BJ (cell line): ENCODE measurements at regions not wholly inside any gene's neighbourhood (a gene's known extent, or its start where the extent isn't known, plus 50 kb on each side); places are given as distances from the start of the nearest gene placed in this dataset.

Experiments
- CTCF ChIA-PET: fragments of 350-600 bp; formaldehyde crosslinking; extraction: SDS; loops from one replicate; lab custom pipeline; 2021; ENCODE audit warnings: antibody characterized with exemption, inconsistent platforms; lab: Yijun Ruan, JAX
- POLR2A ChIA-PET: fragments of 300-600 bp; sonication (Branson Sonifier 250); formaldehyde crosslinking; extraction: SDS; loops from one replicate; lab custom pipeline; 2021; ENCODE audit warnings: antibody characterized with exemption; lab: Charles Lee
- DNase-seq: peaks from one replicate; pipeline ENCODE4 v3.0.0-alpha.2; 2011; ENCODE audit warnings: low read depth
- H3K27me3 ChIP-seq: 2 replicates; pipeline ENCODE4 v1.6.0; 2011; ENCODE audit warnings: low read length; ENCODE audit not compliant: control insufficient read depth, insufficient read depth
- H3K36me3 ChIP-seq: 2 replicates; pipeline ENCODE4 v1.5.1; 2011; ENCODE audit warnings: low read length; ENCODE audit not compliant: control insufficient read depth, insufficient read depth
- H3K4me3 ChIP-seq: 2 replicates; pipeline ENCODE4 v1.5.1; 2011; ENCODE audit warnings: low read depth, mild to moderate bottlenecking, control low read depth, low read length
- TF ChIP-seq, protein P1 (sequence below): IDR thresholded peaks from 2 replicates; pipeline ENCODE4 v1.5.1; 2011; ENCODE audit warnings: low read depth, mild to moderate bottlenecking, control low read depth, inconsistent platforms, low read length, moderate library complexity; ENCODE audit not compliant: insufficient read depth

DNA sequence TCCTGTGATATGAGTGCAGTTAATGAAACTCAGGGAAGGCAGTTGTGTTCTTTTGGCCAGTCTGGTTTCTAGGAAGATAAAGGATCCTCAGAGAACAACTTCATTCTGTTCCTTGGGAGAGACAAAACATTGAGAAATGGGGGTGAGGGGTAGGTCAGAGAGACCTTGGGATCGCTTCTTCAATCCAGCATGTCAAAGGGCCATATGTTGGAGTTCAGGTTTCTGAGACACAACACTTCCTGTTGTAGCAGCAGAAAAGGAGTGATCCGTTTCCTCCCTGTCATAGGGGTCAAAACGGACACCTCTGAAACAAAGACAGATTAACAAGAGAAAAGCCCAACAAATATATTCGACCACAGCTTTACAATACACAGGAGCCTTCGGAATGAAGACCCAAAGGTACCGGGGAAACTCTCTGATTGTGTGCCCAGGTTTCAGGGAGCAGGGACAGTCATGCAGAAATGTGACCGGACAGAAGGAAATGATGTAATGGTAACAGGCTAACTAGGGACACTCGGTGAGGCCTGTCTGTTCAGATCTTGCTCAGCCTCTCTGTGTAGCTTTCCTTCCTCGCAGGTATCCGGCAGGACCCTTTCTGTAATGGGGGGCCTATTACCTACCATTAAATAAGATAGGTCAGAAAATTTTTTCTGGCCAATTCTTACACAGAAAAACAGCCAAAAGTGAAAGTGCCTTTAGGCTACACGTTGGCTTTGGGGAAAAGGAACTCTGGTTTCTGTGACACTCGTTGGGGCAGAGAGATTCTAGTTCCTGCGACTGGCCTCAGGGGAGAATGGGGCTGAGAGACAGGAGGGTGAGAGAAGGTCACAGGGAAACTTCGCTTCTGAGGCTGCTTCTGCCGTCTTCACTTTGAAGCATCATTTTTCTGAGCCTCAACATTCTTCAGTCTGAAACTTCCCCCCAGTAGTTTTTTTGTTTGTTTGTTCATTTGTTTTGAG, 103.3 kb upstream of the TLR3 start:
- TF ChIP-seq, protein P1, sequence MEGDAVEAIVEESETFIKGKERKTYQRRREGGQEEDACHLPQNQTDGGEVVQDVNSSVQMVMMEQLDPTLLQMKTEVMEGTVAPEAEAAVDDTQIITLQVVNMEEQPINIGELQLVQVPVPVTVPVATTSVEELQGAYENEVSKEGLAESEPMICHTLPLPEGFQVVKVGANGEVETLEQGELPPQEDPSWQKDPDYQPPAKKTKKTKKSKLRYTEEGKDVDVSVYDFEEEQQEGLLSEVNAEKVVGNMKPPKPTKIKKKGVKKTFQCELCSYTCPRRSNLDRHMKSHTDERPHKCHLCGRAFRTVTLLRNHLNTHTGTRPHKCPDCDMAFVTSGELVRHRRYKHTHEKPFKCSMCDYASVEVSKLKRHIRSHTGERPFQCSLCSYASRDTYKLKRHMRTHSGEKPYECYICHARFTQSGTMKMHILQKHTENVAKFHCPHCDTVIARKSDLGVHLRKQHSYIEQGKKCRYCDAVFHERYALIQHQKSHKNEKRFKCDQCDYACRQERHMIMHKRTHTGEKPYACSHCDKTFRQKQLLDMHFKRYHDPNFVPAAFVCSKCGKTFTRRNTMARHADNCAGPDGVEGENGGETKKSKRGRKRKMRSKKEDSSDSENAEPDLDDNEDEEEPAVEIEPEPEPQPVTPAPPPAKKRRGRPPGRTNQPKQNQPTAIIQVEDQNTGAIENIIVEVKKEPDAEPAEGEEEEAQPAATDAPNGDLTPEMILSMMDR = no peak
- Histone ChIP-seq H3K4me3 (no peak overlapping the region), H3K36me3 (no peaks in the 10 kb centered on the region), H3K27me3 (no peaks in the 10 kb centered on the region)
- DNase-seq = no peak
- CTCF ChIA-PET = no interaction called here
- POLR2A ChIA-PET = no interaction called here

DNA sequence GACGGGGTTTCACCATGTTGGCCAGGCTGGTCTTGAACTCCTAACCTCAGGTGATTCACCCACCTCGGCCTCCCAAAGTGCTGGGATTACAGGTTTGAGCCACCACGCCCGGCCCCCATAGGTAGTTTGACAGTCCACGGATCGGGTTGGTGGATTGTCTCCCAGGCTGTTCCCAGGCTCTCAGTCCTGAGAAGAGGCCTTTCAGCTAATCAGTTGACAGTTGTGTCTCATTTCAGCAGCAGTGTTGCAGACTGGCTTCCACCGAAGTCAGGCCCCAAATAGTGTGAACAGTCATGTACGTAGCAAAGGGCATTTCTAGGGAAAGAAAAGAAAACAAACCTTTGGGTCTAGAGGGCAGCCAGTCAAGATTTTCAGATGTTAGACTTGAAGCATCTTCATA, 102.4 kb upstream of the TLR3 start:
- ChIA-PET POLR2A (no interaction called here), CTCF (interaction anchor here (0.6 kb wide), 1 partner anchor 187 kb away, joined by 5 read pairs; no protein-coding TSS in a partner anchor)
- H3K36me3 ChIP-seq = no peaks in the 10 kb centered on the region
- no peak for DNase-seq
- TF ChIP-seq, protein P1 = no peak
- no peak overlapping the region for H3K4me3 ChIP-seq
- H3K27me3 ChIP-seq = no peaks in the 10 kb centered on the region

DNA sequence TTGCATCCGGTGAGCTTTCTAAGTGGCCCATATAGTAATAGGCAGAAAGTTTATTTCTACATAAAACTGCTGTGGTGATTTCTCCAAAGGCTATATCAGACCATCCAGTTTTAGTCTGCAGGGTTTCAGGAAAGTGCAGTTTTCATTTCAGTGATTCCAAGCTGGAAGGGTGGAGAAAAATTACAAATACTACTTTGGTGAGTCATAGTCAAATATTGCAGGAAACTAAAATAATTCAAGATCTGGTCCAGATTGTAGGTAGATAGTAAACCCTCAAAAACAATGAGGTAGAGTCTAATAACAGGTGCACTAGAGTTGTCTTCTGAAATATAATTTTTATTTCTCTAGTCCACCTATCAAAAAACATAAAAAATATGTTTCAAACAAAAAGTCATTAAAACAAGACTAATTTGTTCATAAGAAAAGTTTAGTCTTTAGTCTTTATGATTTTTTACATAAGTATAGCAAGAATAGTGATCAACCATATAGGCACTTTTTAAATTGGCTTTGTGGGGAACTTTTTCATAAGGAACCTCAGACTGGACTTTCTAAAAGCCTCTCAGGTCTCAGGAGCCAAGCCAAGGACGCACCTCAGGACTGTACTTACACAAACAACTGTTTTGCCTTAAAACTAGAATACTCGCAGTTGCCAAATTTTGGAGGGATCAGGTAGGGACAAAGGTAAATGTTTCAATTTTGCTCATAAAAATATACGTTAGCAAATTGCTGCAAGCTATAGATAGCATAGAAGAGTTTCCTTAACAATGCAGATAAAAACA, 101.8 kb upstream of the TLR3 start:
- POLR2A ChIA-PET = no interaction called here
- Histone ChIP-seq H3K27me3 (no peaks in the 10 kb centered on the region), H3K36me3 (no peaks in the 10 kb centered on the region), H3K4me3 (no peak overlapping the region)
- TF ChIP-seq, protein P1 = no peak
- CTCF ChIA-PET = interaction anchor here (0.6 to 1.1 kb wide), 2 partner anchors 71 to 187 kb away, joined by 3 to 5 read pairs; no protein-coding TSS in a partner anchor
- no peak for DNase-seq

DNA sequence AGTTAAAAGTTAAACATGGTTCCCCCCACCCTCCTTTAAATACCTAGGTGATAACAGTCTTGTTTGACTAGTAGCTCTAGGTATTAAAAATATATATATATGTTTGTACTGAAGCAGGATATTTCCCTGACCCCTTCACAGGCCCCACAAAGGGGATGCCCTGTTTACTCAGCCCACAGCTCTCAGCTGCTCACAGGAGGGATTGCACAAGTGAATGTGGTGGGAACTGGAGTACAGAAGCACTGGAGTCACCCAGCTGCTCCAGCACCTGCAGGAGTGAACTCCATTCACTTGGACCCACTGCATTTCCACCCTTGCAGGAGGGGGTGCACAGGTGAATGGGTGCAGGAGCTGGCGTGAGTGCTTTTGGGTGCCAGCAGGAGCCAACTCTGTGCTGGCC, 99.3 kb upstream of the TLR3 start:
- POLR2A ChIA-PET = no interaction called here
- H3K36me3 ChIP-seq = no peaks in the 10 kb centered on the region
- H3K27me3 ChIP-seq = no peaks in the 10 kb centered on the region
- no peak for DNase-seq
- TF ChIP-seq, protein P1 = no peak
- CTCF ChIA-PET = interaction anchor here (1.3 to 1.8 kb wide), 2 partner anchors 13 to 19 kb away, joined by 3 to 7 read pairs; no protein-coding TSS in a partner anchor
- no peak overlapping the region for H3K4me3 ChIP-seq

DNA sequence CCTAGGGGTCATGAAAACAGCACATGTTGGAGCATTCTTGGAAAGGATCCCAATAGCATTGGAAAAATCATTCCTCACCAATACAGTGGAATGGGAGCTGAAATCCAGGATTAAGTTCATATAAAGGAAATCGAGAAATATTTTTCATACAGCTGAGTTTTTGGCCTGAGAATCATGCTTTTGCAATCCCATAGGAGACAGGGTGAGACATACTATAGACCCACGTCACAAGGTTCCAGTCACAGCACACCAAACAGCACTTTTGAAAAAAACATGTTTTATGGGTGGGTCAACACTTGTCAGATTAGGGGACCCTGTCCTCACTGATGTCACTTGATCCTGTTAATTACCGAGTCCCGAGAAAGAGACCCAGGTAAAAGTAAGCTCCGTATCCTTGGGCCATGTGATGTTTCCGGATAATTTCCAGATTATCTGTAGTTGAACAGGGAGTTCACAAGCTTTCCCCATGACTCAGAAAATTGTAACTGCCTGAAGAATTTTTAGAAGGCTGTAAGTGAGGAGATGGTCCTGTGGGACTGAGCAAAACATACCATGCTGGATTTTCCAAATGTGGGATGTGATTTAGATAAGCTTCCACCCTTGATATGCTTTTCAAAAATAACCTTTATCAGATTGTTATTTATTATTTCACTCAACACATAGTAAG, 80.9 kb upstream of the TLR3 start:
- CTCF ChIA-PET = interaction anchor here (0.8 to 0.9 kb wide), 2 partner anchors 17 to 18 kb away, joined by 3 read pairs; no protein-coding TSS in a partner anchor
- POLR2A ChIA-PET = no interaction called here
- DNase-seq = no peak
- TF ChIP-seq, protein P1 = no peak
- Histone ChIP-seq H3K36me3 (no peaks in the 10 kb centered on the region), H3K27me3 (no peaks in the 10 kb centered on the region), H3K4me3 (no peak overlapping the region)
